ENCODE measurements at regions not wholly inside any gene's neighbourhood (a gene's known extent, or its start where the extent isn't known, plus 50 kb on each side); places are given as distances from the start of the nearest gene placed in this dataset.

- intact Hi-C loops (cut with DNase I), result no loop called here
- no peaks in the 10 kb centered on the region for H3K27me3 ChIP-seq
- H3K4me1 ChIP-seq, result no peaks in the 10 kb centered on the region
- TF ChIP-seq, protein P1, sequence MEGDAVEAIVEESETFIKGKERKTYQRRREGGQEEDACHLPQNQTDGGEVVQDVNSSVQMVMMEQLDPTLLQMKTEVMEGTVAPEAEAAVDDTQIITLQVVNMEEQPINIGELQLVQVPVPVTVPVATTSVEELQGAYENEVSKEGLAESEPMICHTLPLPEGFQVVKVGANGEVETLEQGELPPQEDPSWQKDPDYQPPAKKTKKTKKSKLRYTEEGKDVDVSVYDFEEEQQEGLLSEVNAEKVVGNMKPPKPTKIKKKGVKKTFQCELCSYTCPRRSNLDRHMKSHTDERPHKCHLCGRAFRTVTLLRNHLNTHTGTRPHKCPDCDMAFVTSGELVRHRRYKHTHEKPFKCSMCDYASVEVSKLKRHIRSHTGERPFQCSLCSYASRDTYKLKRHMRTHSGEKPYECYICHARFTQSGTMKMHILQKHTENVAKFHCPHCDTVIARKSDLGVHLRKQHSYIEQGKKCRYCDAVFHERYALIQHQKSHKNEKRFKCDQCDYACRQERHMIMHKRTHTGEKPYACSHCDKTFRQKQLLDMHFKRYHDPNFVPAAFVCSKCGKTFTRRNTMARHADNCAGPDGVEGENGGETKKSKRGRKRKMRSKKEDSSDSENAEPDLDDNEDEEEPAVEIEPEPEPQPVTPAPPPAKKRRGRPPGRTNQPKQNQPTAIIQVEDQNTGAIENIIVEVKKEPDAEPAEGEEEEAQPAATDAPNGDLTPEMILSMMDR (IDR thresholded peaks at IDR 0.05), result no peak
- TF ChIP-seq POLR2A (IDR thresholded peaks at IDR 0.05), result no peak
- no peak for TF ChIP-seq POLR2AphosphoS5 (IDR thresholded peaks at IDR 0.05; ENCODE audit: insufficient read depth in 1 of 2, low read depth in 1 of 2)
- no peaks in the 10 kb centered on the region for H3K36me3 ChIP-seq
- no peak for DNase-seq (ENCODE audit: extremely low spot score in 2 of 2)
- H3K4me3 ChIP-seq, result no peak overlapping the region
- H3K9me3 ChIP-seq, result no peaks in the 10 kb centered on the region
- no peak overlapping the region for H3K27ac ChIP-seq
Observed at GRCh38 chr10:9024210-9024609, 969.7 kb downstream of the GATA3 start.

- Histone ChIP-seq H3K4me1 (no peaks in the 10 kb centered on the region), H3K4me3 (no peak overlapping the region), H3K36me3 (no peaks in the 10 kb centered on the region), H3K27me3 (no peaks in the 10 kb centered on the region), H3K9me3 (no peaks in the 10 kb centered on the region), H3K27ac (no peak overlapping the region)
- intact Hi-C loops (cut with DNase I), result no loop called here
- no peak for TF ChIP-seq POLR2AphosphoS5 (IDR thresholded peaks at IDR 0.05; ENCODE audit: insufficient read depth in 1 of 2, low read depth in 1 of 2)
- no peak for TF ChIP-seq POLR2A (IDR thresholded peaks at IDR 0.05)
- TF ChIP-seq, protein P1 (IDR thresholded peaks at IDR 0.05), result no peak
- no peak for DNase-seq (ENCODE audit: extremely low spot score in 2 of 2)
Observed at GRCh38 chr10:9028231-9028630, 973.7 kb downstream of the GATA3 start.

GRCh38 chr10:9035355-9035754, 980.9 kb downstream of the GATA3 start:
- H3K36me3 ChIP-seq, result no peaks in the 10 kb centered on the region
- no peaks in the 10 kb centered on the region for H3K27me3 ChIP-seq
- H3K27ac ChIP-seq, result no peak overlapping the region
- no peak for DNase-seq (ENCODE audit: extremely low spot score in 2 of 2)
- H3K4me3 ChIP-seq, result no peak overlapping the region
- H3K4me1 ChIP-seq, result no peaks in the 10 kb centered on the region
- TF ChIP-seq POLR2A (IDR thresholded peaks at IDR 0.05) (no peak), POLR2AphosphoS5 (IDR thresholded peaks at IDR 0.05; ENCODE audit: insufficient read depth in 1 of 2, low read depth in 1 of 2) (no peak)
- TF ChIP-seq, protein P1 (IDR thresholded peaks at IDR 0.05), result no peak
- H3K9me3 ChIP-seq, result no peaks in the 10 kb centered on the region
- intact Hi-C loops (cut with DNase I), result no loop called here

DNA sequence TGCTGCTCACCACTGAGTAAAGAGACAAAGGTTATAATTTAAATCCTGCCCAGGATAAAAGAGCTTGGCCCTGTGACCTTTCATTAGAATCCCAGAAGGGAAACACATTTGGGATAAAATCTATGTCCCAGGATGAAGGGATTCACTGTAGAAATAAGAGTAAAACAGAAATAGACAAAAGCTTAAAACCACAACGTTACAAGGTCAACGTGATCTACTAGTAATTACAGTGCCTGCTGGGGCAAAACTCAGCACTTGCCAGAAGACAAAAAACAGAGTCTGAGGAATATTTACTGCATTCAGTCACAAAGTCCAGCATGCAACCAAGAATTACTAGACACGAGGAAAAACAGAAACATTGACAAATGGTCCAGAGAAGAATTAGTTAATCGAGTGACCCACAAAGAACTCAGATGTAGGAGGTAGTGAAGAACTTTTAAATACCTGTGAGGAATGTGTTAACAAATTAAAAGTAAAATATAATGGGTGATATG, 982.3 kb downstream of the GATA3 start:
- Histone ChIP-seq H3K27me3 (no peaks in the 10 kb centered on the region), H3K36me3 (no peaks in the 10 kb centered on the region), H3K9me3 (no peaks in the 10 kb centered on the region), H3K4me3 (no peak overlapping the region), H3K4me1 (no peaks in the 10 kb centered on the region), H3K27ac (no peak overlapping the region)
- intact Hi-C loops (cut with DNase I), result no loop called here
- no peak for DNase-seq (ENCODE audit: extremely low spot score in 2 of 2)
- TF ChIP-seq POLR2A (IDR thresholded peaks at IDR 0.05), result no peak
- TF ChIP-seq, protein P1 (IDR thresholded peaks at IDR 0.05), result no peak
- no peak for TF ChIP-seq POLR2AphosphoS5 (IDR thresholded peaks at IDR 0.05; ENCODE audit: insufficient read depth in 1 of 2, low read depth in 1 of 2)

DNA sequence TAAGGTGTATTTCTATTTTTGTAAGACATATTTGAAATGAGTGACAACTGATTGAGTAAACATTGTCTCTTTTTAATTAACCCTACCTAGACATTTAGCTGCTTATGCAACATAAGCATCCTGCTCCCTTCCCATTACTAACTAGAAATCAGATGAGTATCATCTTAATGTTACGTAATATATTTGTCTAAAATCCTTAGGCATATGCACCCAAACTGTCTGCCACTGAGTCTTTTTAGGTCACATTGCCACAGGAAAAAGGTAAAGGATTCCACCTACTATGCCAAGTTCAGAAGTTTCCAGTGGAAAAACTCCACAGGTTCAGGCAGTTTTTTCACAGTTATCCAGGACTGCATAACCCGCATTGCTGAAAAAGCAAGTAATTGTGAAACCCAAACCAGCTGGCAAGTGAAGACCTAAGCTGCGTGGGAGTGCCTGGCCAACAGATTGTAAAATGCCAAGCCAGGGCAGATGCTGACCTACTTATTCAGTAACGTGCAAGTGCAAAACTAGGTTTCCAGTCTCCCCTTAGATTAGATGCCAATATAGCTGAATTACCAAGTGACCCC, 983.7 kb downstream of the GATA3 start:
- no peaks in the 10 kb centered on the region for H3K36me3 ChIP-seq
- no peaks in the 10 kb centered on the region for H3K27me3 ChIP-seq
- H3K4me3 ChIP-seq, result no peak overlapping the region
- H3K9me3 ChIP-seq, result no peaks in the 10 kb centered on the region
- no peak overlapping the region for H3K27ac ChIP-seq
- TF ChIP-seq, protein P1 (IDR thresholded peaks at IDR 0.05), result no peak
- TF ChIP-seq POLR2AphosphoS5 (IDR thresholded peaks at IDR 0.05; ENCODE audit: insufficient read depth in 1 of 2, low read depth in 1 of 2) (no peak), POLR2A (IDR thresholded peaks at IDR 0.05) (no peak)
- no peaks in the 10 kb centered on the region for H3K4me1 ChIP-seq
- intact Hi-C loops (cut with DNase I), result no loop called here
- DNase-seq (ENCODE audit: extremely low spot score in 2 of 2), result no peak
